IMR-90 (cell line): ENCODE measurements at regions not wholly inside any gene's neighbourhood (a gene's known extent, or its start where the extent isn't known, plus 50 kb on each side); places are given as distances from the start of the nearest gene placed in this dataset.

Experiments used
- BHLHE40 ChIP-seq: fragments of 150-350 bp; IDR thresholded peaks from 2 replicates; pipeline ENCODE4 v1.6.1; 2016; ENCODE audit warnings: mild to moderate bottlenecking, low read depth, low read length
- CEBPB ChIP-seq: IDR thresholded peaks from 2 replicates; pipeline ENCODE4 v1.6.1; 2012; ENCODE audit warnings: low read depth, low read length, improper control_type of control experiment
- FOS ChIP-seq: fragments of 150-350 bp; IDR thresholded peaks from 2 replicates; pipeline ENCODE4 v1.6.1; 2016; ENCODE audit warnings: low read depth, low read length
- MAFK ChIP-seq: IDR thresholded peaks from 2 replicates; pipeline ENCODE4 v1.6.1; 2012; ENCODE audit warnings: low read depth, low read length, improper control_type of control experiment
- MAZ ChIP-seq: IDR thresholded peaks from 2 replicates; pipeline ENCODE4 v1.6.1; 2012; ENCODE audit warnings: low read depth, mild to moderate bottlenecking, low read length, improper control_type of control experiment, moderate library complexity, borderline replicate concordance
- POLR2A ChIP-seq: IDR thresholded peaks from 2 replicates; pipeline ENCODE4 v1.6.1; 2012; ENCODE audit warnings: mild to moderate bottlenecking, low read depth, low read length
- RAD21 ChIP-seq: IDR thresholded peaks from 2 replicates; pipeline ENCODE4 v1.6.1; 2012; ENCODE audit warnings: low read length, improper control_type of control experiment
- RCOR1 ChIP-seq: IDR thresholded peaks from 2 replicates; pipeline ENCODE4 v1.6.1; 2012; ENCODE audit warnings: mild to moderate bottlenecking, low read length, improper control_type of control experiment; ENCODE audit not compliant: insufficient replicate concordance
- RFX5 ChIP-seq: IDR thresholded peaks from 2 replicates; pipeline ENCODE4 v1.8.0; 2012; ENCODE audit warnings: low read depth, mild to moderate bottlenecking, low read length, moderate library complexity
- SMC3 ChIP-seq: fragments of 150-350 bp; IDR thresholded peaks from 2 replicates; pipeline ENCODE4 v1.6.1; 2016; ENCODE audit warnings: low read depth, mild to moderate bottlenecking, antibody characterized with exemption, low read length, moderate library complexity
- TF ChIP-seq, protein P1 (sequence below): conservative IDR thresholded peaks from 2 replicates; pipeline ENCODE4 v1.5.1; 2012; ENCODE audit warnings: mild to moderate bottlenecking, low read depth, low read length, improper control_type of control experiment

DNA sequence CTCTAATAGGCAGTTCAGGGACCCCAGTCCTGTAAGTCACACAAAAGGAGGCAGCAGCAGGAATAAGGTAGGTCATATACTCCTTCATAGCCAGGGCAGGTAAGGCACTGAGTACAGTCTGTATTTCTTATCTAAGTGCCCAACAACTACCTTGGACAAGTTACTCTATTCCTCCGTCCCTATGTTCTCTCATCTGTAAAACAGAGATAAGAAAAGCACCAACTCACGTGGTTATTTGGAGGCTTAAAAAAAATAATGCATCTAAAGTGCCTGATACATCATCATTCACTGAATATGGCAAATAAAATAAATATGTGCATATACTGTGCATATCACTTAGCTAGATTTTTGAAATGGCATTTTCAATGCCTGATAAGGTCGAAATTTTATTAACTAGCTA is 298.1 kb upstream of the CDYL start:
- TF ChIP-seq, protein P1, sequence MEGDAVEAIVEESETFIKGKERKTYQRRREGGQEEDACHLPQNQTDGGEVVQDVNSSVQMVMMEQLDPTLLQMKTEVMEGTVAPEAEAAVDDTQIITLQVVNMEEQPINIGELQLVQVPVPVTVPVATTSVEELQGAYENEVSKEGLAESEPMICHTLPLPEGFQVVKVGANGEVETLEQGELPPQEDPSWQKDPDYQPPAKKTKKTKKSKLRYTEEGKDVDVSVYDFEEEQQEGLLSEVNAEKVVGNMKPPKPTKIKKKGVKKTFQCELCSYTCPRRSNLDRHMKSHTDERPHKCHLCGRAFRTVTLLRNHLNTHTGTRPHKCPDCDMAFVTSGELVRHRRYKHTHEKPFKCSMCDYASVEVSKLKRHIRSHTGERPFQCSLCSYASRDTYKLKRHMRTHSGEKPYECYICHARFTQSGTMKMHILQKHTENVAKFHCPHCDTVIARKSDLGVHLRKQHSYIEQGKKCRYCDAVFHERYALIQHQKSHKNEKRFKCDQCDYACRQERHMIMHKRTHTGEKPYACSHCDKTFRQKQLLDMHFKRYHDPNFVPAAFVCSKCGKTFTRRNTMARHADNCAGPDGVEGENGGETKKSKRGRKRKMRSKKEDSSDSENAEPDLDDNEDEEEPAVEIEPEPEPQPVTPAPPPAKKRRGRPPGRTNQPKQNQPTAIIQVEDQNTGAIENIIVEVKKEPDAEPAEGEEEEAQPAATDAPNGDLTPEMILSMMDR, result no peak
- TF ChIP-seq POLR2A, result no peak
- TF ChIP-seq MAFK, result no peak
- TF ChIP-seq RFX5, result no peak
- no peak for TF ChIP-seq MAZ
- TF ChIP-seq RCOR1, result no peak
- no peak for TF ChIP-seq RAD21
- no peak for TF ChIP-seq SMC3
- no peak for TF ChIP-seq FOS
- TF ChIP-seq CEBPB, result no peak
- TF ChIP-seq BHLHE40, result no peak
